ENCODE measurements at regions not wholly inside any gene's neighbourhood (a gene's known extent, or its start where the extent isn't known, plus 50 kb on each side); places are given as distances from the start of the nearest gene placed in this dataset.

DNA sequence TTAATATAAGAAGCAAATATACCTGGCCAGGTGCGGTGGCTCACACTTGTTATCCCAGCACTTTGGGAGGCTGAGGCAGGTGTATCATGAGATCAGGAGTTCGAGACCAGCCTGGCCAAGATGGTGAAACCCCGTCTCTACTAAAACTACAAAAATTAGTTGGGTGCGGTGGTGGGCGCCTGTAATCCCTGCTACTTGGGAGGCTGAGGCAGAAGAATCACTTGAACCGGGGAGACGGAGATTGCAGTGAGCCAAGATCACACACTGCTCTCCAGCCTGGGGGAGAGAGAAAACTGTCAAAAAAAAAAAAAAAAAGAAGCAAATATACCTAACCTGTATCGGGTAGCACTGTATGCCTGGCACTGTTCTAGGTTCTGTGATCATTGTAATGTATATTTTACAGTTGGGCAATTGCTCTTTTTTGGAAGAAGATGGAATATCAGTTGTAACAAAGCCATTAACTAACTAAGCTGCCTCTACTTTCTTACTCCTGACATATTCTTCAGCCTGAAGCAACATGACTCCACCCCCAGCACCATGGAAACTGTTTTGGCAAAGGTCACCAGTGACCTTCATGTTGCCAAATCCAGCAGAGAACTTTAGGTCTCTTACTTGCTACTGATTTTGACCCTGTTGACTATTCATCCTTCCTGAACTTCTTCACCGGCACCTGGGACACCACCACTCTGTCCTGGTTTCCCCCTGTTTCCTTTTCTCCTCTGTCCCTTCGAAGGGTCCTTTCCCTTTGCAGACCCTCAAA is 203.8 kb downstream of the RPLP1 start:
- Histone ChIP-seq H3K9ac (ENCODE audit: low read length) (no peak overlapping the region), H3K9me3 (ENCODE audit: low read length) (no peaks in the 10 kb centered on the region), H3K27ac (ENCODE audit: low read depth, low read length) (no peak overlapping the region), H3K4me3 (ENCODE audit: low read depth in 1 of 2, low read length in 2 of 2) (no peak overlapping the region), H3K27me3 (ENCODE audit: control insufficient read depth in 1 of 2, insufficient read depth in 2 of 2, low read length in 2 of 2) (peaks cover 0 to 12% of the 10 kb centered on the region in 2 donors), H3K36me3 (ENCODE audit: insufficient read depth, low read length) (no peaks in the 10 kb centered on the region), H3K4me1 (ENCODE audit: insufficient read depth, low read length) (no peaks in the 10 kb centered on the region)

DNA sequence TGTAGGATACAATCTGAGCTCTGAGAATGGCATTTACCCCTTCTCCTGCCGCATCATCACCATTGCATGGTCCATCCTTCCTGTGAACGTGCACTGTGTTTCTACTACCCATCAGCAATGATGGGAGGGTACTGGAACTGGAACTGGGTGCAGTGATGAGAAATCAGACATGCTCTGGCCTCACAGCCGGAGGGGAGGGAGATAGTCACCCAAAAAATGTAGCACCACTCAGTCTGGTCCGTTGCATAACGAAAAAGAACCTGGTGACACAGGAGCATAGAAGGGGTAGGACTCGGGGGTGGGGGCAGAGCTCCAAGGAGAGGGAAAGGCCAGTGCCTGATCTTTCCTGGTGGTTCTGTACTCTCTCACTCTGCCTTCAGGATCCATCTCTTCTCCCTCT is 205.0 kb downstream of the RPLP1 start:
- Histone ChIP-seq H3K27me3 (ENCODE audit: control insufficient read depth in 1 of 2, insufficient read depth in 2 of 2, low read length in 2 of 2) (peaks cover 0 to 12% of the 10 kb centered on the region in 2 donors), H3K9ac (ENCODE audit: low read length) (no peak overlapping the region), H3K27ac (ENCODE audit: low read depth, low read length) (no peak overlapping the region), H3K36me3 (ENCODE audit: insufficient read depth, low read length) (no peaks in the 10 kb centered on the region), H3K9me3 (ENCODE audit: low read length) (no peaks in the 10 kb centered on the region), H3K4me3 (ENCODE audit: low read depth in 1 of 2, low read length in 2 of 2) (no peak overlapping the region), H3K4me1 (ENCODE audit: insufficient read depth, low read length) (no peaks in the 10 kb centered on the region)

DNA sequence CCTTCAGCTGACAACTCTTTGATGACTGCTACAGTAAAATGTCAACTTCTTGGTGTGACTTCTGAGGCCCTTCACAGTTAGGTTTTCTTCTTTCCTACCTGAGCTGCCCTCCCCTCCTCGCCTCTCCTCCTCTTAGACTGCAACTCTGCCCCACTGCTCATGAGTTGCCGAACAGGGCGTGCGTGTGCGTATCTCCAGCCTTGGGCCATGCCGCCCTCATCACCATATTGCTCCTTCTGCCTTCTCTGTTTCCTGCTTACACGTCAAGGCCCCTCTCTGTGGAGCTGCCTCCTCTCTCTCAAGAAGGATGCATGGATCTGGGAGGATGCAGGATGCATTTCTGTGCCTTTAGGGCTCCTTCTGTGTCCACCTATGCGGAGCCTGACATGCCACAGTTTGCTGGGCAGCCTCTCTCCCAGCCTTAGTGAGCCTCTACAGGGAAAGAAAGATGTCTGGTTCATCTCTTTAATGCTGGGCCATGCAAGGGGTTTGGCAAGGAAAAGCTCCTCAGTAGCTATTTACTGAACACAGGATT is 205.9 kb downstream of the RPLP1 start:
- Histone ChIP-seq H3K9ac (ENCODE audit: low read length) (no peak overlapping the region), H3K4me1 (ENCODE audit: insufficient read depth, low read length) (no peaks in the 10 kb centered on the region), H3K27ac (ENCODE audit: low read depth, low read length) (no peak overlapping the region), H3K27me3 (ENCODE audit: control insufficient read depth in 1 of 2, insufficient read depth in 2 of 2, low read length in 2 of 2) (peaks cover 0 to 12% of the 10 kb centered on the region in 2 donors), H3K9me3 (ENCODE audit: low read length) (no peaks in the 10 kb centered on the region), H3K4me3 (ENCODE audit: low read depth in 1 of 2, low read length in 2 of 2) (no peak overlapping the region), H3K36me3 (ENCODE audit: insufficient read depth, low read length) (no peaks in the 10 kb centered on the region)

DNA sequence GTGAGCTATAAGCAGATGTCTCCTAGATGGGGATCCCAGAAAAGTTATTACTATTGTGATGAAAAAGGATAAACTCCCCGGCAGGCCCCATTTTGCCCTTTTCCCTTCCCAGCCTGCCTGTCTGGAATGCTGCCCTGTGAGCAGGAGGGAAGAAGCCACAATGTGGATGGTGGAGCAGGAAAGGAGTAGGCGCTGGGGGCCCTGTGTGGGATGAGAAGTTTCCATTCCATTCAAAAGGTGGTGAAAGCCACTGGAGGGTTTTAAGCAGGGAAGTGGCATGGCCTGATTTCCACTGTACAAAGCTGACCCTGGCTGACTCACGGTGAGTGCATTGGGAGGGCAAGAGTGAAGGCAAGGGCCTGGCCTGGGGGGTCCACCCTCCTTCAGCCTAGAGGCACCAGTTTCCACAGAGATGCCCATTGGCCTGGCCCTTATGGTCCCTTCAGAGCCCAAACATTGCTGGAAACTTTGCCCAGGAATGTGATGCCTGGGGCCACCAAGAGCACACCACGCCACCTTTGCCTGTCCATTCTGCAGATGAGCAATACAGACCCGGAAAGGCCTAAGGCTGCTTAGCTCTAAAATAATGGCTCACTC is 206.9 kb downstream of the RPLP1 start:
- H3K27me3 ChIP-seq (ENCODE audit: control insufficient read depth in 1 of 2, insufficient read depth in 2 of 2, low read length in 2 of 2), result peaks cover 0 to 12% of the 10 kb centered on the region in 2 donors
- no peak overlapping the region for H3K27ac ChIP-seq (ENCODE audit: low read depth, low read length)
- H3K4me3 ChIP-seq (ENCODE audit: low read depth in 1 of 2, low read length in 2 of 2), result no peak overlapping the region
- H3K4me1 ChIP-seq (ENCODE audit: insufficient read depth, low read length), result no peaks in the 10 kb centered on the region
- no peak overlapping the region for H3K9ac ChIP-seq (ENCODE audit: low read length)
- no peaks in the 10 kb centered on the region for H3K36me3 ChIP-seq (ENCODE audit: insufficient read depth, low read length)
- no peaks in the 10 kb centered on the region for H3K9me3 ChIP-seq (ENCODE audit: low read length)

DNA sequence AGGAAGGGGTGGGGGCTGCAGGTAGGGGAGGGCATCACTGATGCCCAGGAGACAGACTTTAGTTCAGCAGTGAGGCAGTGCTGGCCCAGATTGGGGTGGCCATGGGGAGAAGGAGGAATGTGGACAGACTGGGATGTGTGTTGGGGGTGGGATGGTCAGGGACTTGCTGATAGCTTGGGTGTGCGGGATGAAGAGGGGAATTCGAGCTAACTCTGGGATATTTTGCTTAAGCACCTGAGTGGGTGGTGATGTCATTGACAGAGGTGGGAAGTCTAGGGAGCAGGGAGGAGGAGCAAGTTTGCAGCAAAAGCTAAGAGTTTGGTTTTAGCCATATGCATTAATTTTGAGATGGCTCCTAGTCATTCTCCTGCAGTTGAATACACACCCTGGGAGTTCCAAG is 207.5 kb downstream of the RPLP1 start:
- H3K4me1 ChIP-seq (ENCODE audit: insufficient read depth, low read length), result no peaks in the 10 kb centered on the region
- H3K4me3 ChIP-seq (ENCODE audit: low read depth in 1 of 2, low read length in 2 of 2), result no peak overlapping the region
- no peak overlapping the region for H3K9ac ChIP-seq (ENCODE audit: low read length)
- no peaks in the 10 kb centered on the region for H3K36me3 ChIP-seq (ENCODE audit: insufficient read depth, low read length)
- H3K27ac ChIP-seq (ENCODE audit: low read depth, low read length), result no peak overlapping the region
- no peaks in the 10 kb centered on the region for H3K9me3 ChIP-seq (ENCODE audit: low read length)
- peaks cover 0 to 12% of the 10 kb centered on the region in 2 donors for H3K27me3 ChIP-seq (ENCODE audit: control insufficient read depth in 1 of 2, insufficient read depth in 2 of 2, low read length in 2 of 2)

DNA sequence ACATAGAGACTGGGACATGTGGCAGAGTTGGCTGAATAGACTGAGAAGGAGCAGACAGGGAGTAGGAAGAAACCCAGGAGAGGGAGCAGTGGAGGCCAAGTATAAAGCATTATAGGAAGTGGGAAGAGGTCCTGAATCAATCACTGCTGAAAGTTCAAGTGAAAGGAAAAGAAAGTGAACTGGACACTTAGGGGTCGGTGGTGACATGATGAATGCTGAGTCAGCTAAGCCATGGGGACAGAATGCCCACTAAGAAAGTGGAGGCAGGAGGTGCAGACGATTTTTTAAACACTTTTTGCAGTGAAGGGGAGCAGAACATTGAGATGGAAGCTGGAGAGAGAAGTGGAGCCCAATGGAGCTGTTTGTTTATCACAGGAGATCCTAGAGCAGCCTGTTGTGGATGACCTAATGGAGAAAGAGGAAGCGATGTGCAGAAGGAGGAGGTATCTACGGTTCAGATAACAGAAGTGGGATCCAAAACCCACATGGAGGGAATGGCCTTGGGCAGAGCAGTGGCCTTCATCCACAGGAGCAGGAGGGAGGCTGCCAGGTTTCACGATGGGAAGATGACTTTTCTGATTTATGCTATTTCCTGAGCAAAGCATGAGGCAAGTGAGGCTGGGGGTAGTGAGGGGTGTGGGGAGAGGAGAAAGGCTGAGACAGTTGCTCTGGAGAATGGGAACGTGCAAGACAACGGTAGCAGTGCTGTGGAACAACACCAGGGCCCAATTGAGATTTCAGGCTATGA is 208.2 kb downstream of the RPLP1 start:
- H3K9me3 ChIP-seq (ENCODE audit: low read length), result no peaks in the 10 kb centered on the region
- H3K9ac ChIP-seq (ENCODE audit: low read length), result no peak overlapping the region
- no peaks in the 10 kb centered on the region for H3K36me3 ChIP-seq (ENCODE audit: insufficient read depth, low read length)
- H3K4me1 ChIP-seq (ENCODE audit: insufficient read depth, low read length), result peaks cover 4% of the 10 kb centered on the region
- H3K4me3 ChIP-seq (ENCODE audit: low read depth in 1 of 2, low read length in 2 of 2), result no peak overlapping the region
- no peak overlapping the region for H3K27ac ChIP-seq (ENCODE audit: low read depth, low read length)
- peaks cover 0 to 12% of the 10 kb centered on the region in 2 donors for H3K27me3 ChIP-seq (ENCODE audit: control insufficient read depth in 1 of 2, insufficient read depth in 2 of 2, low read length in 2 of 2)

DNA sequence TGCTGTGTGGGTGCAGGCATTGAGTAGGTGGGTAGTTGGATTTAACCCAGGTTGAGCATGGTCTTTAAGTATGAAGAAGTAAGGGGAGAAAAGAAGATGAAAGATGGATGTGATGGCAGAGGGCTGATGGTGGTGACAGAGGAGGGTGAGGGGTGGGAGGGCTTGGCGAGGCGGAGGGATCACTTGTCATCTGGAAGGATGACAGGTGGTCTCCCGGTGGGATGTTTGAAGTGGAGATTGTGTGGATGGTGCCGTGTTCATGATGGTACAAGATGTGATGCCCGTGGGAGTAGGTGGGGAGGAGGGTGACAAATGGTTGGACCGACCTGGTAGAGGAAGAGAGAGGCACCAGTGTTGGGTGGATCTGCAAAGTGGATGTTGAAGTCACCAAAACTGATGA is 208.8 kb downstream of the RPLP1 start:
- H3K36me3 ChIP-seq (ENCODE audit: insufficient read depth, low read length), result no peaks in the 10 kb centered on the region
- H3K4me1 ChIP-seq (ENCODE audit: insufficient read depth, low read length), result peaks cover 9% of the 10 kb centered on the region
- no peak overlapping the region for H3K9ac ChIP-seq (ENCODE audit: low read length)
- no peaks in the 10 kb centered on the region for H3K9me3 ChIP-seq (ENCODE audit: low read length)
- H3K27me3 ChIP-seq (ENCODE audit: control insufficient read depth in 1 of 2, insufficient read depth in 2 of 2, low read length in 2 of 2), result peaks cover 0 to 12% of the 10 kb centered on the region in 2 donors
- H3K4me3 ChIP-seq (ENCODE audit: low read depth in 1 of 2, low read length in 2 of 2), result no peak overlapping the region
- no peak overlapping the region for H3K27ac ChIP-seq (ENCODE audit: low read depth, low read length)

DNA sequence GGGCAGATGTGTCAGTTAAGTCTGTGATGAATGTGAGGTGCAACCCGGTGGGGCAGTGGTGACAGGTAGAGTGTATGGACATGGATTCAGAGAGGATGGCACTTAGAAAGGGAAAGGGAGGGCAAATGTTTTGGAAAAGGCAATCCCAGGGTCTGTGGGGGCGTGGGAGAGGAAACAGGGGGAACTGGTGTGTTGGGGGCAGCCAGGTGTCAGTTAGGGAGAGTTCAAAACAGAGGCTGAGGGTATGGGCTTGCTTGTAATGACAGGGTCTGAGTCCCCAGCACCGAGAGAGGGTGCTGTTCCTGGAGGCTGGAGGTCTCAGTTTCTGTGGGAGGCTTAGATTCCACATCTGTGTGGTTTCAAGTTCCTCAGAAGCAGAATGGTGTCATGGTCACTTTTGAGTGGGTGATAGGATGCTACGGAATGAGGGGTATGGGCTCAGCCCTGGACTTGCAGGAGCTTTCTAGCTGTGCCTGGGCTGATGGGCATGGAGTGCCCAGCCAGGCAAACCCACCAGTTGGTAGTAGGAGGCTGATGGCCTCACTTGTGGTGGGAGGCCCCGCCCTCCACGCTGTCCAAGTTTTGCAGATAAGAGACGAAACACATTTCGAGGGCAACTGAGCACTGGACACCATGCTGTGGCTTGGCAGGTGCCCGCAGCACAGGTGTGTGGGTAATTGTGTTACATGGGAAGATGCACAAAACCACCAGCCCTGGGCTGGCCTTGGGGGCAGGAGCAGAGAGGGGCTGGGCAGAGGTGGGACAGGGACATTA is 209.4 kb downstream of the RPLP1 start:
- H3K4me1 ChIP-seq (ENCODE audit: insufficient read depth, low read length), result peaks cover 9% of the 10 kb centered on the region
- H3K4me3 ChIP-seq (ENCODE audit: low read depth in 1 of 2, low read length in 2 of 2), result no peak overlapping the region
- H3K9ac ChIP-seq (ENCODE audit: low read length), result no peak overlapping the region
- no peak overlapping the region for H3K27ac ChIP-seq (ENCODE audit: low read depth, low read length)
- H3K9me3 ChIP-seq (ENCODE audit: low read length), result no peaks in the 10 kb centered on the region
- no peaks in the 10 kb centered on the region for H3K36me3 ChIP-seq (ENCODE audit: insufficient read depth, low read length)
- H3K27me3 ChIP-seq (ENCODE audit: control insufficient read depth in 1 of 2, insufficient read depth in 2 of 2, low read length in 2 of 2), result peaks cover 0 to 12% of the 10 kb centered on the region in 2 donors

DNA sequence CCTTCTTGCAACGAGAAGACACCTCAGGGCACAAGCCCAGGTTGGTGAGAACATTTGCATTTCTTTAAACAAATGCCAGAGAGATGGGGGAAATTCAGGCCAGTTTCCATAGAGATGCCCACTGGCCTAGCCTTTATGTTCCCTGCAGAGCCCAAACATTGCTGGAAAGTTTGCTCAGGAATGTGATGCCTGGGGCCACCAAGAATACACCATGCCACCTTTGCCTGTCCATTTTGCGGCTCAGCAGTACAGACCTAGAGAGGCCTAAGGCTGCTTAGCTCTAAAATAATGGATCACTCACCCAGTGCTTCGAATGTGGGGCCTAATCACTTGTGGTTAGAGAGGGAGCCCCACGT is 210.0 kb downstream of the RPLP1 start:
- Histone ChIP-seq H3K9me3 (ENCODE audit: low read length) (no peaks in the 10 kb centered on the region), H3K27ac (ENCODE audit: low read depth, low read length) (no peak overlapping the region), H3K9ac (ENCODE audit: low read length) (no peak overlapping the region), H3K4me1 (ENCODE audit: insufficient read depth, low read length) (peaks cover 9% of the 10 kb centered on the region), H3K36me3 (ENCODE audit: insufficient read depth, low read length) (no peaks in the 10 kb centered on the region), H3K4me3 (ENCODE audit: low read depth in 1 of 2, low read length in 2 of 2) (no peak overlapping the region), H3K27me3 (ENCODE audit: control insufficient read depth in 1 of 2, insufficient read depth in 2 of 2, low read length in 2 of 2) (peaks cover 0 to 12% of the 10 kb centered on the region in 2 donors)

DNA sequence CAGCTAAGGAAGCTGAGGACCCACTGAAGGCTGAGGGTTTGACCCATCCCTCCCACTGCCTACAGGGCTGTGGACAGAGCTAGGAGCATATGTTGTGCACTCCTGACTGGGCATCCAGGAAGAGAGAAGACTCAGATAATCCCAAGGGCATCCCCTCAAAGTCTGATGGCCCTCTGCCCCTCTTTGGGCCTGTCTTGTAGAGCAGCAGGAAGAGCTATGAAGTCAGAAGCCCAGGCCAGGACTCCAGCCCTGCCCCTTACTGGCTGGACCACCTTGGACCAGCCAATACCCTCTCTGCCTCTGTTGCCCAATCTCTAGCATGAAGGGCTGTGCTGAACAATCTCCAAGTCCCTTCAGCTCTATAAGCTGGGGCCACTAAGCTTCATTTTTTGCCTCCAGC is 210.8 kb downstream of the RPLP1 start:
- Histone ChIP-seq H3K27me3 (ENCODE audit: control insufficient read depth in 1 of 2, insufficient read depth in 2 of 2, low read length in 2 of 2) (peaks cover 0 to 9% of the 10 kb centered on the region in 2 donors), H3K4me3 (ENCODE audit: low read depth in 1 of 2, low read length in 2 of 2) (no peak overlapping the region), H3K36me3 (ENCODE audit: insufficient read depth, low read length) (no peaks in the 10 kb centered on the region), H3K9me3 (ENCODE audit: low read length) (no peaks in the 10 kb centered on the region), H3K4me1 (ENCODE audit: insufficient read depth, low read length) (peaks cover 9% of the 10 kb centered on the region), H3K9ac (ENCODE audit: low read length) (no peak overlapping the region), H3K27ac (ENCODE audit: low read depth, low read length) (no peak overlapping the region)

DNA sequence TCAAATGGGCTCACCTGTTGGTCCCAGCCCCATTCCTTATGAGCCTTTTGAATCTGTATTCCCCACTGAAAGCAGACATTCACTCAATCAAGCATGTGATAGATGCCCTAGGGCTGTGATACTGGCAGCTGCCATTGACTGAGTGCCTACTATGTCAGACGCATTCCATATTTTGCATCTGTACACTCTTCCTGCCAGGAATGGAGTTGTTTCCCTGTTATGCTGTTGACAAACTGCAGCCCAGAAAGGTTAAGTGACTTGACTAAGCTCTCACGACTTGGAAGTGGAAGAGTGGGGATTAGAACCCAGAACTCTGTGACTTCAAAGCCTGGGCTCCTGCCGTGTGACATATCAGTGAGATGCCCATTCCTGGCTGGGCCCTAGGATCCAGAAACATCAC is 211.4 kb downstream of the RPLP1 start:
- no peaks in the 10 kb centered on the region for H3K36me3 ChIP-seq (ENCODE audit: insufficient read depth, low read length)
- no peak overlapping the region for H3K9ac ChIP-seq (ENCODE audit: low read length)
- peaks cover 9% of the 10 kb centered on the region for H3K4me1 ChIP-seq (ENCODE audit: insufficient read depth, low read length)
- H3K27me3 ChIP-seq (ENCODE audit: control insufficient read depth in 1 of 2, insufficient read depth in 2 of 2, low read length in 2 of 2), result peaks cover 0 to 8% of the 10 kb centered on the region in 2 donors
- no peak overlapping the region for H3K27ac ChIP-seq (ENCODE audit: low read depth, low read length)
- H3K9me3 ChIP-seq (ENCODE audit: low read length), result no peaks in the 10 kb centered on the region
- H3K4me3 ChIP-seq (ENCODE audit: low read depth in 1 of 2, low read length in 2 of 2), result no peak overlapping the region

All from muscle layer of colon (tissue), 2 donors.